Activated B cell treated with CpG ODN at 0.5 μM for 24 hours (primary cell): ENCODE measurements at regions not wholly inside any gene's neighbourhood (a gene's known extent, or its start where the extent isn't known, plus 50 kb on each side); places are given as distances from the start of the nearest gene placed in this dataset.

Experiments used
- ATAC-seq: fragments of 200-7000 bp; cut with Tn5 transposase; one replicate; pipeline ENCODE4 v1.10.0; 2021; ENCODE audit warnings: low read depth, mild to moderate bottlenecking, moderate library complexity
- CTCF ChIA-PET: fragments of 350-600 bp; sonication (Branson Sonifier 250); formaldehyde crosslinking; loops from one replicate; lab custom pipeline; 2021; ENCODE audit warnings: antibody characterized with exemption; lab: Charles Lee
- POLR2A ChIA-PET: fragments of 350-600 bp; sonication (Branson Sonifier 250); formaldehyde crosslinking; loops from one replicate; lab custom pipeline; 2021; ENCODE audit warnings: antibody characterized with exemption; lab: Charles Lee
- DNase-seq: peaks from one replicate; pipeline ENCODE4 v3.0.0; 2022
- H3K27ac Mint-ChIP-seq: one replicate; pipeline ENCODE4 v1.8.0; 2020; ENCODE audit warnings: mixed read lengths
- H3K27me3 Mint-ChIP-seq: one replicate; pipeline ENCODE4 v1.8.0; 2021; ENCODE audit warnings: mixed read lengths
- H3K36me3 Mint-ChIP-seq: one replicate; pipeline ENCODE4 v1.8.0; 2021; ENCODE audit warnings: low read depth, mixed read lengths
- H3K4me1 Mint-ChIP-seq: one replicate; pipeline ENCODE4 v1.8.0; 2021; ENCODE audit warnings: mixed read lengths
- H3K4me3 Mint-ChIP-seq: one replicate; pipeline ENCODE4 v1.8.0; 2020; ENCODE audit warnings: mild to moderate bottlenecking, mixed read lengths
- H3K9me3 Mint-ChIP-seq: one replicate; pipeline ENCODE4 v1.8.0; 2020; ENCODE audit warnings: mixed read lengths
- intact Hi-C: fragments of 100-400 bp; cut with micrococcal nuclease; formaldehyde crosslinking; loops from one replicate; pipeline ENCODE4 v1.15.1; 2024
- TF ChIP-seq, protein P1 (sequence below): fragments of 200-600 bp; IDR thresholded peaks from one replicate; pipeline ENCODE4 v1.8.0; 2022; ENCODE audit warnings: antibody characterized with exemption, mild to moderate bottlenecking

DNA sequence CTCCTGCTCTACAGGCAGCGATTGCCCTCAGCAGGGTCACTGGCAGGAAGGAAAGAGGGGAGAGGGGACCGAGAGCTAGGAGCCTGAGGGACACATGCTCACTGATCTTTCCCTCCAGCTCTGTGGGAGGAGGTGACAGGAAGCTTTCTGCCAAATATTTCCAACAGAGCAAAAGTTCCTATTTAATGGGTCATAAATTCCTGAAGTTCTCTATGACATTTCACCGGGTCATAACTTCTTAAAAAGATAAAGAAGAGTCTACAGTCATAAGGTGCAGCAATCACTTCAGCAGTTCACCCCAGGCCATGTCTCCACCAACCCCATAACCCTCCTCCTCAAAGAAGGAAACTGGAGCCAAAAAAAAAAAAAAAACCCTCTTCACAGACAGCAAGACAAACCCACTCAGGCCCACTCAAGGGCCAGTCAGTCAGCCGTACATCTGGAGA, 481.1 kb downstream of the NR2F1-AS1 start:
- intact Hi-C loops = no loop called here
- Mint-ChIP-seq H3K27me3 (no peaks in the 10 kb centered on the region), H3K4me1 (no peaks in the 10 kb centered on the region), H3K36me3 (no peaks in the 10 kb centered on the region), H3K27ac (no peak overlapping the region), H3K4me3 (no peak overlapping the region), H3K9me3 (peaks cover 2% of the 10 kb centered on the region)
- DNase-seq (no peak), ATAC-seq (no peak)
- TF ChIP-seq, protein P1, sequence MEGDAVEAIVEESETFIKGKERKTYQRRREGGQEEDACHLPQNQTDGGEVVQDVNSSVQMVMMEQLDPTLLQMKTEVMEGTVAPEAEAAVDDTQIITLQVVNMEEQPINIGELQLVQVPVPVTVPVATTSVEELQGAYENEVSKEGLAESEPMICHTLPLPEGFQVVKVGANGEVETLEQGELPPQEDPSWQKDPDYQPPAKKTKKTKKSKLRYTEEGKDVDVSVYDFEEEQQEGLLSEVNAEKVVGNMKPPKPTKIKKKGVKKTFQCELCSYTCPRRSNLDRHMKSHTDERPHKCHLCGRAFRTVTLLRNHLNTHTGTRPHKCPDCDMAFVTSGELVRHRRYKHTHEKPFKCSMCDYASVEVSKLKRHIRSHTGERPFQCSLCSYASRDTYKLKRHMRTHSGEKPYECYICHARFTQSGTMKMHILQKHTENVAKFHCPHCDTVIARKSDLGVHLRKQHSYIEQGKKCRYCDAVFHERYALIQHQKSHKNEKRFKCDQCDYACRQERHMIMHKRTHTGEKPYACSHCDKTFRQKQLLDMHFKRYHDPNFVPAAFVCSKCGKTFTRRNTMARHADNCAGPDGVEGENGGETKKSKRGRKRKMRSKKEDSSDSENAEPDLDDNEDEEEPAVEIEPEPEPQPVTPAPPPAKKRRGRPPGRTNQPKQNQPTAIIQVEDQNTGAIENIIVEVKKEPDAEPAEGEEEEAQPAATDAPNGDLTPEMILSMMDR = no peak
- CTCF ChIA-PET = no interaction called here
- POLR2A ChIA-PET = no interaction called here

DNA sequence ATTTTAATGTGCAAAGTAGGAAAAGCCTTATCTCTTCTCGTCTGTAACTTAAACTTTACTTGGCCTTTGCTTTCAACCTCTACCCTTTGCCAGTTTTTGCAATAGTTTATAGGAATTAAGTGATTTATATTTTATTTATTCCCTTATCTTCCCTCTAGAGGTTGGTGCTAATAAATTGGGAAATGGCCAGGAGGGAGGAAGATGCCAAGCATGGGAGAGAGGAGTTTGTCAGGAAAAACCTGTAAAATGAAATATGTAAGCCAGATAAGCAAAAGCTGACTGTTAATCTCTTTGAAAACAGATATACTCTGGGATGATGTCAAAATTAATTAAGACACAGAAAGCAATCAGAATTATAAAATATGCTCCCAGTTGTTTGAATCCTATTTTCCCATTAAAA, 484.5 kb downstream of the NR2F1-AS1 start:
- CTCF ChIA-PET = no interaction called here
- Mint-ChIP-seq H3K4me3 (no peak overlapping the region), H3K27ac (no peak overlapping the region), H3K9me3 (peaks cover 2% of the 10 kb centered on the region), H3K4me1 (no peaks in the 10 kb centered on the region), H3K36me3 (no peaks in the 10 kb centered on the region), H3K27me3 (no peaks in the 10 kb centered on the region)
- DNase-seq = no peak
- intact Hi-C loops = no loop called here
- POLR2A ChIA-PET = no interaction called here
- TF ChIP-seq, protein P1 = no peak
- no peak for ATAC-seq

DNA sequence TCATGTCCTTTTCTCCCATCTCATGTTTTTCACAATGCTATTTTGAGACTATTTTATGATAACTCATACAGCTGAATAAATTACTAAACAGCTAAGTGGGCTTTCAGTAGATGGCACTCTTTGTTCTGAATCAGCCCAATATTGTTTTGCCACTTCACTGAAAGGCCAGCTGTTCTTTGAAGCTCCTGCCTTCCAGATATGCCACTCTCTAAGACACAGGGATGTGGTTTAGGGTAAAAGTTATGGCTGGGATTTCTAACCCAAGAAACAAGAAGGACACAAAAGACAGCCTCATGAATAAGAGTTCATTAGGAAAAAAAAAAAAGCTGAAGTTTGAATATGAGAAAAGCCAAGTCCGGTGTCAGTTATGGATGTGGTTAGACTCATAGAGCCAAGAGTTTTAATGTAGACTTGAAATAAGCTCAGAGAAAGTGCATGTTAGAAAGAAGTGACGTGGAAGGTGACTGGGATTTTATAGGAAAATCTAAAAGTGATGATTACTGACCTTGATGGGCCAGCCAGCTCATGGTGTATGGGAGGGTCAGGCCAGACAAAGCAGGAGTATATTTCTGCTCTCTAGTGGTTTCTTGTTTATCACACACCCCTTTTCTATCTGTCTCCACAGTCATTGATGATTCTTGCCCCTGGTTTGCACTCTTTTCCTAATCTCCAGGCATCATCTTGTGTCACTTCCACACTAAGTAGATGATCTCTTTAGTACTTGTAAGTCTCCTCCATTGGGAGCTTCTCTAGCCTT, 488.5 kb downstream of the NR2F1-AS1 start:
- DNase-seq = no peak
- POLR2A ChIA-PET = no interaction called here
- CTCF ChIA-PET = no interaction called here
- no peak overlapping the region for H3K27ac Mint-ChIP-seq
- peaks cover 2% of the 10 kb centered on the region for H3K9me3 Mint-ChIP-seq
- no peaks in the 10 kb centered on the region for H3K4me1 Mint-ChIP-seq
- intact Hi-C loops = no loop called here
- H3K36me3 Mint-ChIP-seq = no peaks in the 10 kb centered on the region
- H3K4me3 Mint-ChIP-seq = no peak overlapping the region
- TF ChIP-seq, protein P1 = no peak
- ATAC-seq = no peak
- no peaks in the 10 kb centered on the region for H3K27me3 Mint-ChIP-seq

DNA sequence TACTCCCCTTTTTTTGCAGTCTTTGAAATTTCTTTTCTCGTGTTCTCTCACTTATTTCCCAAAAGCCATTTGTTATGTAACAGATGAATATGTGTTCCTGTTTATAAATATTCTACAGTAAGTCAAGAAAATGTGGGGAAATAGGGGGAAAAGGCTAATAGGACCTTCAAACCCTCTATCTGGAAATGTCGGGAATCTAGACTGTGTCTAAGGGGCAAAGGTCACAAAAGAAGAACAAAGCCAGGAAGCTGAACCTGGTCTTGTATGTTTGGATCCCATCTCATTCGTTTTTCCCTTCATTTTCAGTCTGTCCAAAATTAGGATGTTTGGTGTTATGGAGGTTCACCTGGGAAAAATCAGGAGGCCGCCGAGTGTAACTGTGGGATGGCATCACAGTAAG, 490.3 kb downstream of the NR2F1-AS1 start:
- no peak overlapping the region for H3K27ac Mint-ChIP-seq

More for the DNA sequence above, 490.3 kb downstream of the NR2F1-AS1 start:
- no peaks in the 10 kb centered on the region for H3K4me1 Mint-ChIP-seq
- DNase-seq (no peak), ATAC-seq (no peak)
- intact Hi-C loops = loop anchor here (1.0 kb wide), 1 partner anchor 15 kb away; no protein-coding TSS in a partner anchor
- peaks cover 4% of the 10 kb centered on the region for H3K9me3 Mint-ChIP-seq
- H3K4me3 Mint-ChIP-seq = no peak overlapping the region
- H3K36me3 Mint-ChIP-seq = no peaks in the 10 kb centered on the region
- CTCF ChIA-PET = no interaction called here
- no peaks in the 10 kb centered on the region for H3K27me3 Mint-ChIP-seq
- POLR2A ChIA-PET = no interaction called here
- TF ChIP-seq, protein P1 = no peak
